HEK293T (cell line): ENCODE measurements at regions not wholly inside any gene's neighbourhood (a gene's known extent, or its start where the extent isn't known, plus 50 kb on each side); places are given as distances from the start of the nearest gene placed in this dataset.

Experiments used
- CTBP1 ChIP-seq: fragments of 450-650 bp; IDR thresholded peaks from 2 replicates; pipeline ENCODE4 v1.6.1; 2016; ENCODE audit warnings: borderline replicate concordance
- L3MBTL2 ChIP-seq: fragments of 450-650 bp; conservative IDR thresholded peaks from 2 replicates; pipeline ENCODE4 v1.6.1; 2016; ENCODE audit warnings: mild to moderate bottlenecking
- LEF1 ChIP-seq: fragments of 450-650 bp; IDR thresholded peaks from 2 replicates; pipeline ENCODE4 v1.6.1; 2017; ENCODE audit warnings: mild to moderate bottlenecking, borderline replicate concordance
- SUZ12 ChIP-seq: fragments of 450-650 bp; IDR thresholded peaks from 2 replicates; pipeline ENCODE4 v1.6.1; 2016; ENCODE audit warnings: mild to moderate bottlenecking
- ZNF384 ChIP-seq: fragments of 450-650 bp; IDR thresholded peaks from 2 replicates; pipeline ENCODE4 v1.6.1; 2016

GRCh38 chr18:10113121-10114022, 199.6 kb downstream of the VAPA start:
- TF ChIP-seq SUZ12 (no peak), ZNF384 (no peak), CTBP1 (no peak), LEF1 (no peak), L3MBTL2 (no peak)
